ENCODE measurements at regions not wholly inside any gene's neighbourhood (a gene's known extent, or its start where the extent isn't known, plus 50 kb on each side); places are given as distances from the start of the nearest gene placed in this dataset.
"Not testable (repeated sequence)": the region's sequence is repeated elsewhere in the genome, so short reads cannot be mapped to it uniquely, and the experiment has no call there.

DNA sequence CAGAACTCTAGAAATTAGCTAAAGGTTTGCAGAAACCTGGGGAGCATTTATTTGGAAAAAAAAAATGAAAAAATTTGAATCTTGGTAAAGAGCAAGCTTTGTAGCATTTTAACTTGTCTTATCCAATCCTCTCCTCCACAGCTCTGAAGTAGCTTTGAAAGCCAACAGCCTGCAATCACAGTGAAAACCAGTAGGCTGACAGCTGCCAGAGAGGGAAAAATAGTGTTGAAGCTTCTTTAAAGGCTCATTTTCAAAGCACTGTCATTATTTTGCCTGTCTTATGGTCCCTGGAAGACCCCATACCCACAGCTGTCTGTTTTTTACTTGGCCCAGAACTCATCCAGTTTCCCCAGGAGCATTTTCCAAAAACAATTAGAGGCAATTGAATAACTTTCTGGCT lies 230.8 kb upstream of the EDNRA start:
- TF ChIP-seq SMAD4 (CRISPR knock-in tag; conservative IDR thresholded peaks at IDR 0.05): no peak
- TF ChIP-seq, protein P1, sequence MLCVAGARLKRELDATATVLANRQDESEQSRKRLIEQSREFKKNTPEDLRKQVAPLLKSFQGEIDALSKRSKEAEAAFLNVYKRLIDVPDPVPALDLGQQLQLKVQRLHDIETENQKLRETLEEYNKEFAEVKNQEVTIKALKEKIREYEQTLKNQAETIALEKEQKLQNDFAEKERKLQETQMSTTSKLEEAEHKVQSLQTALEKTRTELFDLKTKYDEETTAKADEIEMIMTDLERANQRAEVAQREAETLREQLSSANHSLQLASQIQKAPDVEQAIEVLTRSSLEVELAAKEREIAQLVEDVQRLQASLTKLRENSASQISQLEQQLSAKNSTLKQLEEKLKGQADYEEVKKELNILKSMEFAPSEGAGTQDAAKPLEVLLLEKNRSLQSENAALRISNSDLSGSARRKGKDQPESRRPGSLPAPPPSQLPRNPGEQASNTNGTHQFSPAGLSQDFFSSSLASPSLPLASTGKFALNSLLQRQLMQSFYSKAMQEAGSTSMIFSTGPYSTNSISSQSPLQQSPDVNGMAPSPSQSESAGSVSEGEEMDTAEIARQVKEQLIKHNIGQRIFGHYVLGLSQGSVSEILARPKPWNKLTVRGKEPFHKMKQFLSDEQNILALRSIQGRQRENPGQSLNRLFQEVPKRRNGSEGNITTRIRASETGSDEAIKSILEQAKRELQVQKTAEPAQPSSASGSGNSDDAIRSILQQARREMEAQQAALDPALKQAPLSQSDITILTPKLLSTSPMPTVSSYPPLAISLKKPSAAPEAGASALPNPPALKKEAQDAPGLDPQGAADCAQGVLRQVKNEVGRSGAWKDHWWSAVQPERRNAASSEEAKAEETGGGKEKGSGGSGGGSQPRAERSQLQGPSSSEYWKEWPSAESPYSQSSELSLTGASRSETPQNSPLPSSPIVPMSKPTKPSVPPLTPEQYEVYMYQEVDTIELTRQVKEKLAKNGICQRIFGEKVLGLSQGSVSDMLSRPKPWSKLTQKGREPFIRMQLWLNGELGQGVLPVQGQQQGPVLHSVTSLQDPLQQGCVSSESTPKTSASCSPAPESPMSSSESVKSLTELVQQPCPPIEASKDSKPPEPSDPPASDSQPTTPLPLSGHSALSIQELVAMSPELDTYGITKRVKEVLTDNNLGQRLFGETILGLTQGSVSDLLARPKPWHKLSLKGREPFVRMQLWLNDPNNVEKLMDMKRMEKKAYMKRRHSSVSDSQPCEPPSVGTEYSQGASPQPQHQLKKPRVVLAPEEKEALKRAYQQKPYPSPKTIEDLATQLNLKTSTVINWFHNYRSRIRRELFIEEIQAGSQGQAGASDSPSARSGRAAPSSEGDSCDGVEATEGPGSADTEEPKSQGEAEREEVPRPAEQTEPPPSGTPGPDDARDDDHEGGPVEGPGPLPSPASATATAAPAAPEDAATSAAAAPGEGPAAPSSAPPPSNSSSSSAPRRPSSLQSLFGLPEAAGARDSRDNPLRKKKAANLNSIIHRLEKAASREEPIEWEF (CRISPR knock-in tag; IDR thresholded peaks at IDR 0.05): no peak
- in situ Hi-C loops (cut with MboI): no loop called here
- Histone ChIP-seq H2AFZ (ENCODE audit: low read depth, low read length) (no peak overlapping the region), H3K27ac (ENCODE audit: extremely low read depth, low read depth, low read length) (no peak overlapping the region), H3K4me2 (ENCODE audit: insufficient read depth, low read length) (no peak overlapping the region), H3K9ac (ENCODE audit: insufficient read depth in 1 of 2, low read depth in 2 of 2, low read length in 2 of 2) (no peak overlapping the region), H3K9me3 (replicated peaks; ENCODE audit: control insufficient read depth, insufficient read depth, low read depth, low read length) (0 out of 2 replicates have a peak, but pooled peaks cover 2% of the 10 kb centered on the region), H3K79me2 (ENCODE audit: control insufficient read depth, insufficient read depth, low read length) (no peaks in the 10 kb centered on the region), H4K20me1 (replicated peaks; ENCODE audit: control insufficient read depth, insufficient read depth, low read length) (no peaks in the 10 kb centered on the region), H3K4me1 (replicated peaks in 1 of 2; ENCODE audit: control insufficient read depth in 2 of 2, insufficient read depth in 2 of 2, low read length in 2 of 2) (no peaks in the 10 kb centered on the region), H3K9me1 (ENCODE audit: control insufficient read depth, insufficient read depth, low read length) (no peaks in the 10 kb centered on the region), H3K27me3 (ENCODE audit: control insufficient read depth in 2 of 2, insufficient read depth in 2 of 2, low read length in 2 of 2) (no peaks in the 10 kb centered on the region), H3K36me3 (ENCODE audit: control insufficient read depth, insufficient read depth, low read length) (no peaks in the 10 kb centered on the region), H3K4me3 (no peak overlapping the region)
- ChIA-PET POLR2A (no interaction called here), CTCF (ENCODE audit: low intra/inter-chr PET ratio) (no interaction called here)
- FAIRE-seq (no peak), ATAC-seq (no peak), DNase-seq (ENCODE audit: extremely low read depth in 1 of 4, low spot score in 3 of 4) (no peak)
- no TSS peak for BruUV-seq (replicated peaks)
- intact Hi-C loops (cut with micrococcal nuclease): no loop called here

DNA sequence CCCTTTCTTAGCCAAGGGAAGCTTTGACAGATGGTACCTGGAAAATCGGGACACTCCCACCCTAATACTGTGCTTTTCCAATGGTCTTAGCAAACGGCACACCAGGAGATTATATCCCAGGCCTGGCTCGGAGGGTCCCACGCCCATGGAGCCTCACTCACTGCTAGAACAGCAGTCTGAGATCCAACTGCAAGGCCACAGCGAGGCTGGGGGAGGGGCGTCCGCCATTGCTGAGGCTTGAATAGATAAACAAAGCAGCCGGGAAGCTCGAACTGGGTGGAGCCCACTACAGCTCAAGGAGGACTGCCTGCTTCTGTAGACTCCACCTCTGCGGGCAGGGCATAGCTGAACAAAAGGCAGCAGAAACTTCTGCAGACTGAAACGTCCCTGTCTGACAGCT lies 225.6 kb upstream of the EDNRA start:
- 0% methylated on average over 9 of the region's 11 CpGs for WGBS (ENCODE audit: insufficient coverage, low coverage, missing lambda C conversion rate)
- BruUV-seq (replicated peaks): not testable (repeated sequence)

DNA sequence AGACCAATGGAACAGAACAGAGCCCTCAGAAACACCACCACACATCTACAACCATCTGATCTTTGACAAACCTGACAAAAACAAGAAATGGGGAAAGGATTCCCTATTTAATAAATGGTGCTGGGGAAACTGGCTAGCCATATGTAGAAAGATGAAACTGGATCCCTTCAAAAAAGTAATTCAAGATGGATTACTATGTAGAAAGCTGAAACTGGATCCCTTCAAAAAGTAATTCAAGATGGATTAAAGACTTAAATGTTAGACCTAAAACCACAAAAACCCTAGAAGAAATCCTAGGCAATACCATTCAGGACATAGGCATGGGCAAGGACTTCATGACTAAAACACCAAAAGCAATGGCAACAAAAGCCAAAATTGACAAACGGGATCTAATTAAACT lies 221.6 kb upstream of the EDNRA start:
- H3K4me3 ChIP-seq; H2AFZ ChIP-seq (ENCODE audit: low read depth, low read length); H3K36me3 ChIP-seq (ENCODE audit: control insufficient read depth, insufficient read depth, low read length); intact Hi-C loops (cut with micrococcal nuclease); H3K4me2 ChIP-seq (ENCODE audit: insufficient read depth, low read length); H3K9me1 ChIP-seq (ENCODE audit: control insufficient read depth, insufficient read depth, low read length); POLR2A ChIA-PET; H3K27ac ChIP-seq (ENCODE audit: extremely low read depth, low read depth, low read length); H3K79me2 ChIP-seq (ENCODE audit: control insufficient read depth, insufficient read depth, low read length); H3K9me3 ChIP-seq (replicated peaks; ENCODE audit: control insufficient read depth, insufficient read depth, low read depth, low read length); H3K9ac ChIP-seq (ENCODE audit: insufficient read depth in 1 of 2, low read depth in 2 of 2, low read length in 2 of 2); CTCF ChIA-PET (ENCODE audit: low intra/inter-chr PET ratio); in situ Hi-C loops (cut with MboI); DNase-seq (ENCODE audit: extremely low read depth in 1 of 4, low spot score in 3 of 4); H3K27me3 ChIP-seq (ENCODE audit: control insufficient read depth in 2 of 2, insufficient read depth in 2 of 2, low read length in 2 of 2); ATAC-seq; H3K4me1 ChIP-seq (replicated peaks in 1 of 2; ENCODE audit: control insufficient read depth in 2 of 2, insufficient read depth in 2 of 2, low read length in 2 of 2); FAIRE-seq; BruUV-seq (replicated peaks); H4K20me1 ChIP-seq (replicated peaks; ENCODE audit: control insufficient read depth, insufficient read depth, low read length): not testable (repeated sequence)
- whole genome bisulfite sequencing (ENCODE audit: insufficient coverage, low coverage, missing lambda C conversion rate): no CpG with 5 or more reads among the region's 1 CpG

More for the DNA sequence above, 225.6 kb upstream of the EDNRA start:
- H3K27me3 ChIP-seq (ENCODE audit: control insufficient read depth in 2 of 2, insufficient read depth in 2 of 2, low read length in 2 of 2); CTCF ChIA-PET (ENCODE audit: low intra/inter-chr PET ratio); H3K9me3 ChIP-seq (replicated peaks; ENCODE audit: control insufficient read depth, insufficient read depth, low read depth, low read length); FAIRE-seq; H3K9me1 ChIP-seq (ENCODE audit: control insufficient read depth, insufficient read depth, low read length); H3K4me1 ChIP-seq (replicated peaks in 1 of 2; ENCODE audit: control insufficient read depth in 2 of 2, insufficient read depth in 2 of 2, low read length in 2 of 2); H3K4me3 ChIP-seq; H2AFZ ChIP-seq (ENCODE audit: low read depth, low read length); intact Hi-C loops (cut with micrococcal nuclease); H3K27ac ChIP-seq (ENCODE audit: extremely low read depth, low read depth, low read length); H3K36me3 ChIP-seq (ENCODE audit: control insufficient read depth, insufficient read depth, low read length); DNase-seq (ENCODE audit: extremely low read depth in 1 of 4, low spot score in 3 of 4); in situ Hi-C loops (cut with MboI); H3K9ac ChIP-seq (ENCODE audit: insufficient read depth in 1 of 2, low read depth in 2 of 2, low read length in 2 of 2); H3K4me2 ChIP-seq (ENCODE audit: insufficient read depth, low read length); H4K20me1 ChIP-seq (replicated peaks; ENCODE audit: control insufficient read depth, insufficient read depth, low read length); ATAC-seq; POLR2A ChIA-PET; H3K79me2 ChIP-seq (ENCODE audit: control insufficient read depth, insufficient read depth, low read length): not testable (repeated sequence)
